T-helper 1 cell treated with Interleukin-12 subunit alpha and Interleukin-12 subunit beta and Interleukin-4 antibody, amounts not matched to agents 30 ng/mL and 1 ng/mL, for 36 hours (primary cell): ENCODE measurements at regions not wholly inside any gene's neighbourhood (a gene's known extent, or its start where the extent isn't known, plus 50 kb on each side); places are given as distances from the start of the nearest gene placed in this dataset.
"Not testable (repeated sequence)": the region's sequence is repeated elsewhere in the genome, so short reads cannot be mapped to it uniquely, and the experiment has no call there.

ENCODE experiments used
- intact Hi-C: fragments of 100-400 bp; cut with micrococcal nuclease; formaldehyde crosslinking; loops from one replicate; pipeline ENCODE4 v1.15.1; 2024

GRCh38 chr6:138656364-138657064 lies 117.1 kb upstream of the CCDC28A start:
- intact Hi-C loops: no loop called here

GRCh38 chr6:138657065-138657425 lies 116.5 kb upstream of the CCDC28A start:
- intact Hi-C loops: no loop called here

- intact Hi-C loops: no loop called here
Measured at GRCh38 chr6:138659998-138660397, 113.6 kb upstream of the CCDC28A start.

GRCh38 chr6:138662471-138662870 lies 111.1 kb upstream of the CCDC28A start:
- intact Hi-C loops: no loop called here

GRCh38 chr6:138663892-138664291 lies 109.7 kb upstream of the CCDC28A start:
- intact Hi-C loops: no loop called here

GRCh38 chr6:138664745-138665144 lies 108.8 kb upstream of the CCDC28A start:
- intact Hi-C loops: no loop called here

- intact Hi-C loops: no loop called here
Measured at GRCh38 chr6:138666636-138667035, 106.9 kb upstream of the CCDC28A start.

GRCh38 chr6:138667408-138667807 lies 106.2 kb upstream of the CCDC28A start:
- intact Hi-C loops: no loop called here

GRCh38 chr6:138671351-138671750 lies 102.2 kb upstream of the CCDC28A start:
- intact Hi-C loops: no loop called here

GRCh38 chr6:138673346-138674014 lies 100.1 kb upstream of the CCDC28A start:
- intact Hi-C loops: no loop called here

- intact Hi-C loops: not testable (repeated sequence)
Measured at GRCh38 chr6:138674444-138674843, 99.1 kb upstream of the CCDC28A start.

- intact Hi-C loops: no loop called here
Measured at GRCh38 chr6:138677538-138677937, 96.0 kb upstream of the CCDC28A start.

GRCh38 chr6:138678168-138678567 lies 95.4 kb upstream of the CCDC28A start:
- intact Hi-C loops: no loop called here

GRCh38 chr6:138680085-138680484 lies 93.5 kb upstream of the CCDC28A start:
- intact Hi-C loops: no loop called here

GRCh38 chr6:138681627-138682026 lies 91.9 kb upstream of the CCDC28A start:
- intact Hi-C loops: no loop called here

- intact Hi-C loops: no loop called here
Measured at GRCh38 chr6:138682704-138683527, 90.7 kb upstream of the CCDC28A start.

GRCh38 chr6:138685257-138685656 lies 88.3 kb upstream of the CCDC28A start:
- intact Hi-C loops: no loop called here

- intact Hi-C loops: no loop called here
Measured at GRCh38 chr6:138685781-138686180, 87.8 kb upstream of the CCDC28A start.

GRCh38 chr6:138688580-138688979 lies 85.0 kb upstream of the CCDC28A start:
- intact Hi-C loops: no loop called here

- intact Hi-C loops: loop anchor here (5.0 to 10.0 kb wide), 2 partner anchors 285 to 583 kb away; partner anchors contain the start of genes HEBP2 and PERP
Measured at GRCh38 chr6:138689849-138690248, 83.7 kb upstream of the CCDC28A start.

GRCh38 chr6:138690975-138691594 lies 82.5 kb upstream of the CCDC28A start:
- intact Hi-C loops: loop anchor here (5.0 to 10.0 kb wide), 2 partner anchors 286 to 584 kb away; partner anchors contain the start of genes HEBP2 and PERP
